ENCODE measurements at regions not wholly inside any gene's neighbourhood (a gene's known extent, or its start where the extent isn't known, plus 50 kb on each side); places are given as distances from the start of the nearest gene placed in this dataset.

- 71% methylated on average over 1 of the region's 1 CpG for WGBS (ENCODE audit: low lambda C conversion rate, missing lambda C conversion rate)
- H3K4me3 ChIP-seq = no peak overlapping the region
- no peak for TF ChIP-seq EZH2phosphoT487 (IDR thresholded peaks at IDR 0.05; ENCODE audit: low read depth, severe bottlenecking, unreplicated experiment)
- no peak for TF ChIP-seq CTCF (IDR thresholded peaks at IDR 0.05; ENCODE audit: poor library complexity)
- TF ChIP-seq EZH2 (IDR thresholded peaks at IDR 0.05; ENCODE audit: borderline replicate concordance) = no peak
- H3K27ac ChIP-seq = no peak overlapping the region
- H3K9me2 ChIP-seq (replicated peaks; ENCODE audit: insufficient read depth) = no peaks in the 10 kb centered on the region
- H3K9me3 ChIP-seq (ENCODE audit: low read depth) = no peaks in the 10 kb centered on the region
- H4K20me1 ChIP-seq (ENCODE audit: insufficient read depth, poor library complexity, severe bottlenecking) = no peaks in the 10 kb centered on the region
- no peaks in the 10 kb centered on the region for H3K4me1 ChIP-seq (ENCODE audit: insufficient read depth)
- H3K4me2 ChIP-seq = no peak overlapping the region
- H3K36me3 ChIP-seq (replicated peaks; ENCODE audit: insufficient read depth, low read depth) = no peaks in the 10 kb centered on the region
- H3K27me3 ChIP-seq = no peaks in the 10 kb centered on the region
- DNase-seq (ENCODE audit: low spot score) = no peak
- H2AFZ ChIP-seq = no peak overlapping the region
- no peaks in the 10 kb centered on the region for H3K79me2 ChIP-seq
These were observed 305.6 kb downstream of the COG6 start for GRCh38 chr13:39961036-39961435.

- H3K9me2 ChIP-seq (replicated peaks; ENCODE audit: insufficient read depth) = no peaks in the 10 kb centered on the region
- H3K79me2 ChIP-seq = no peaks in the 10 kb centered on the region
- no peaks in the 10 kb centered on the region for H3K36me3 ChIP-seq (replicated peaks; ENCODE audit: insufficient read depth, low read depth)
- no peaks in the 10 kb centered on the region for H3K9me3 ChIP-seq (ENCODE audit: low read depth)
- H3K4me3 ChIP-seq = no peak overlapping the region
- no peak overlapping the region for H2AFZ ChIP-seq
- no peaks in the 10 kb centered on the region for H4K20me1 ChIP-seq (ENCODE audit: insufficient read depth, poor library complexity, severe bottlenecking)
- WGBS (ENCODE audit: low lambda C conversion rate, missing lambda C conversion rate) = 93% methylated on average over 1 of the region's 1 CpG
- no peaks in the 10 kb centered on the region for H3K27me3 ChIP-seq
- no peak for TF ChIP-seq CTCF (IDR thresholded peaks at IDR 0.05; ENCODE audit: poor library complexity)
- TF ChIP-seq EZH2phosphoT487 (IDR thresholded peaks at IDR 0.05; ENCODE audit: low read depth, severe bottlenecking, unreplicated experiment) = no peak
- TF ChIP-seq EZH2 (IDR thresholded peaks at IDR 0.05; ENCODE audit: borderline replicate concordance) = no peak
- no peak overlapping the region for H3K27ac ChIP-seq
- H3K4me2 ChIP-seq = no peak overlapping the region
- DNase-seq (ENCODE audit: low spot score) = no peak
- H3K4me1 ChIP-seq (ENCODE audit: insufficient read depth) = no peaks in the 10 kb centered on the region
These were observed 308.1 kb downstream of the COG6 start for GRCh38 chr13:39963612-39964011.

- Histone ChIP-seq H4K20me1 (ENCODE audit: insufficient read depth, poor library complexity, severe bottlenecking) (no peaks in the 10 kb centered on the region), H3K9me3 (ENCODE audit: low read depth) (no peaks in the 10 kb centered on the region), H3K27ac (no peak overlapping the region), H3K27me3 (no peaks in the 10 kb centered on the region), H3K4me3 (no peak overlapping the region), H2AFZ (no peak overlapping the region), H3K36me3 (replicated peaks; ENCODE audit: insufficient read depth, low read depth) (no peaks in the 10 kb centered on the region), H3K4me1 (ENCODE audit: insufficient read depth) (no peaks in the 10 kb centered on the region), H3K79me2 (no peaks in the 10 kb centered on the region), H3K9me2 (replicated peaks; ENCODE audit: insufficient read depth) (no peaks in the 10 kb centered on the region), H3K4me2 (no peak overlapping the region)
- whole genome bisulfite sequencing (ENCODE audit: low lambda C conversion rate, missing lambda C conversion rate) = 94% methylated on average over 3 of the region's 3 CpGs
- no peak for TF ChIP-seq CTCF (IDR thresholded peaks at IDR 0.05; ENCODE audit: poor library complexity)
- no peak for TF ChIP-seq EZH2phosphoT487 (IDR thresholded peaks at IDR 0.05; ENCODE audit: low read depth, severe bottlenecking, unreplicated experiment)
- no peak for TF ChIP-seq EZH2 (IDR thresholded peaks at IDR 0.05; ENCODE audit: borderline replicate concordance)
- no peak for DNase-seq (ENCODE audit: low spot score)
These were observed 309.8 kb downstream of the COG6 start for GRCh38 chr13:39965309-39965708.
